Uterus (tissue), 2 donors: ENCODE measurements at regions not wholly inside any gene's neighbourhood (a gene's known extent, or its start where the extent isn't known, plus 50 kb on each side); places are given as distances from the start of the nearest gene placed in this dataset.

Experiments used
- CTCF ChIP-seq, 4 experiments: fragments of 200-600 bp in 2 of 4; fragments of 450-650 bp in 2 of 4; sonication (generic) in 2 of 4; IDR thresholded peaks; one replicate each; pipeline ENCODE4 v1.5.1; 2016 to 2019; ENCODE audit warnings: antibody characterized with exemption in 4 of 4, mild to moderate bottlenecking in 2 of 4, moderate library complexity in 1 of 4
- POLR2A ChIP-seq, 2 donors: fragments of 450-650 bp; IDR thresholded peaks; one replicate each; pipeline ENCODE4 v1.6.1; 2016; ENCODE audit warnings: antibody characterized with exemption in 2 of 2, mild to moderate bottlenecking in 1 of 2, moderate library complexity in 1 of 2

GRCh38 chr2:19784456-19784855 lies 117.3 kb downstream of the TTC32 start:
- no peak for TF ChIP-seq CTCF (IDR thresholded peaks at IDR 0.05)
- TF ChIP-seq POLR2A (IDR thresholded peaks at IDR 0.05) = no peak
